ENCODE measurements at regions not wholly inside any gene's neighbourhood (a gene's known extent, or its start where the extent isn't known, plus 50 kb on each side); places are given as distances from the start of the nearest gene placed in this dataset.

GRCh38 chr18:70491734-70492348, 203.0 kb downstream of the SOCS6 start:
- Histone ChIP-seq H3K9ac (ENCODE audit: insufficient read length, low read depth) (no peak overlapping the region), H3K9me3 (ENCODE audit: insufficient read depth, low read length) (no peaks in the 10 kb centered on the region), H3K27me3 (ENCODE audit: insufficient read depth, insufficient read length) (no peaks in the 10 kb centered on the region), H3K4me1 (ENCODE audit: insufficient read depth, insufficient read length) (no peaks in the 10 kb centered on the region), H3K4me3 (ENCODE audit: insufficient read length, low read depth) (no peak overlapping the region), H3K36me3 (ENCODE audit: insufficient read depth, insufficient read length, low read length) (no peaks in the 10 kb centered on the region)
- no peak for TF ChIP-seq ZNF274 (IDR thresholded peaks at IDR 0.05; ENCODE audit: low read depth, low read length)
- no peak for TF ChIP-seq SUZ12 (IDR thresholded peaks at IDR 0.05; ENCODE audit: extremely low read depth, insufficient read depth, insufficient read length)
- TF ChIP-seq YY1 (IDR thresholded peaks at IDR 0.05; ENCODE audit: insufficient read depth, insufficient read length): no peak
- DNase-seq (ENCODE audit: low read depth, low spot score): peak; percentile 20

- H3K4me1 ChIP-seq (ENCODE audit: insufficient read depth, insufficient read length): no peaks in the 10 kb centered on the region
- no peaks in the 10 kb centered on the region for H3K36me3 ChIP-seq (ENCODE audit: insufficient read depth, insufficient read length, low read length)
- DNase-seq (ENCODE audit: low read depth, low spot score): peak; percentile 30
- no peaks in the 10 kb centered on the region for H3K9me3 ChIP-seq (ENCODE audit: insufficient read depth, low read length)
- no peak overlapping the region for H3K4me3 ChIP-seq (ENCODE audit: insufficient read length, low read depth)
- TF ChIP-seq YY1 (IDR thresholded peaks at IDR 0.05; ENCODE audit: insufficient read depth, insufficient read length) (no peak), ZNF274 (IDR thresholded peaks at IDR 0.05; ENCODE audit: low read depth, low read length) (no peak), SUZ12 (IDR thresholded peaks at IDR 0.05; ENCODE audit: extremely low read depth, insufficient read depth, insufficient read length) (no peak)
- no peak overlapping the region for H3K9ac ChIP-seq (ENCODE audit: insufficient read length, low read depth)
- no peaks in the 10 kb centered on the region for H3K27me3 ChIP-seq (ENCODE audit: insufficient read depth, insufficient read length)
Measured at GRCh38 chr18:70489986-70490933, 201.4 kb downstream of the SOCS6 start.

GRCh38 chr18:70489571-70489970, 200.7 kb downstream of the SOCS6 start:
- Histone ChIP-seq H3K4me1 (ENCODE audit: insufficient read depth, insufficient read length) (no peaks in the 10 kb centered on the region), H3K9me3 (ENCODE audit: insufficient read depth, low read length) (no peaks in the 10 kb centered on the region), H3K36me3 (ENCODE audit: insufficient read depth, insufficient read length, low read length) (no peaks in the 10 kb centered on the region), H3K27me3 (ENCODE audit: insufficient read depth, insufficient read length) (no peaks in the 10 kb centered on the region), H3K4me3 (ENCODE audit: insufficient read length, low read depth) (no peak overlapping the region), H3K9ac (ENCODE audit: insufficient read length, low read depth) (no peak overlapping the region)
- no peak for TF ChIP-seq YY1 (IDR thresholded peaks at IDR 0.05; ENCODE audit: insufficient read depth, insufficient read length)
- TF ChIP-seq SUZ12 (IDR thresholded peaks at IDR 0.05; ENCODE audit: extremely low read depth, insufficient read depth, insufficient read length): no peak
- no peak for TF ChIP-seq ZNF274 (IDR thresholded peaks at IDR 0.05; ENCODE audit: low read depth, low read length)
- DNase-seq (ENCODE audit: low read depth, low spot score): no peak

- Histone ChIP-seq H3K27me3 (ENCODE audit: insufficient read depth, insufficient read length) (no peaks in the 10 kb centered on the region), H3K4me3 (ENCODE audit: insufficient read length, low read depth) (no peak overlapping the region), H3K9me3 (ENCODE audit: insufficient read depth, low read length) (no peaks in the 10 kb centered on the region), H3K9ac (ENCODE audit: insufficient read length, low read depth) (no peak overlapping the region), H3K36me3 (ENCODE audit: insufficient read depth, insufficient read length, low read length) (no peaks in the 10 kb centered on the region), H3K4me1 (ENCODE audit: insufficient read depth, insufficient read length) (no peaks in the 10 kb centered on the region)
- TF ChIP-seq ZNF274 (IDR thresholded peaks at IDR 0.05; ENCODE audit: low read depth, low read length): no peak
- DNase-seq (ENCODE audit: low read depth, low spot score): no peak
Measured at GRCh38 chr18:70469916-70470315, 181.1 kb downstream of the SOCS6 start.

- Histone ChIP-seq H3K36me3 (ENCODE audit: insufficient read depth, insufficient read length, low read length) (no peaks in the 10 kb centered on the region), H3K4me3 (ENCODE audit: insufficient read length, low read depth) (no peak overlapping the region), H3K4me1 (ENCODE audit: insufficient read depth, insufficient read length) (no peaks in the 10 kb centered on the region), H3K27me3 (ENCODE audit: insufficient read depth, insufficient read length) (no peaks in the 10 kb centered on the region), H3K9me3 (ENCODE audit: insufficient read depth, low read length) (no peaks in the 10 kb centered on the region), H3K9ac (ENCODE audit: insufficient read length, low read depth) (no peak overlapping the region)
- no peak for DNase-seq (ENCODE audit: low read depth, low spot score)
- TF ChIP-seq ZNF274 (IDR thresholded peaks at IDR 0.05; ENCODE audit: low read depth, low read length) (no peak), YY1 (IDR thresholded peaks at IDR 0.05; ENCODE audit: insufficient read depth, insufficient read length) (no peak), SUZ12 (IDR thresholded peaks at IDR 0.05; ENCODE audit: extremely low read depth, insufficient read depth, insufficient read length) (no peak)
Measured at GRCh38 chr18:70468861-70469547, 180.2 kb downstream of the SOCS6 start.

- H3K27me3 ChIP-seq (ENCODE audit: insufficient read depth, insufficient read length): no peaks in the 10 kb centered on the region
- TF ChIP-seq SUZ12 (IDR thresholded peaks at IDR 0.05; ENCODE audit: extremely low read depth, insufficient read depth, insufficient read length): no peak
- H3K9me3 ChIP-seq (ENCODE audit: insufficient read depth, low read length): no peaks in the 10 kb centered on the region
- H3K4me1 ChIP-seq (ENCODE audit: insufficient read depth, insufficient read length): no peaks in the 10 kb centered on the region
- H3K36me3 ChIP-seq (ENCODE audit: insufficient read depth, insufficient read length, low read length): no peaks in the 10 kb centered on the region
- H3K4me3 ChIP-seq (ENCODE audit: insufficient read length, low read depth): peak overlapping the region; percentile 15
- DNase-seq (ENCODE audit: low read depth, low spot score): peak; percentile 48
- peak overlapping the region; percentile 72 for H3K9ac ChIP-seq (ENCODE audit: insufficient read length, low read depth)
Measured at GRCh38 chr18:70464343-70465114, 175.7 kb downstream of the SOCS6 start.
